Fibroblast of skin of right quadriceps (primary cell): ENCODE measurements at regions not wholly inside any gene's neighbourhood (a gene's known extent, or its start where the extent isn't known, plus 50 kb on each side); places are given as distances from the start of the nearest gene placed in this dataset.

ENCODE experiments used
- DNase-seq: peaks from one replicate; pipeline ENCODE4 v3.0.0-alpha.2; 2013

DNA sequence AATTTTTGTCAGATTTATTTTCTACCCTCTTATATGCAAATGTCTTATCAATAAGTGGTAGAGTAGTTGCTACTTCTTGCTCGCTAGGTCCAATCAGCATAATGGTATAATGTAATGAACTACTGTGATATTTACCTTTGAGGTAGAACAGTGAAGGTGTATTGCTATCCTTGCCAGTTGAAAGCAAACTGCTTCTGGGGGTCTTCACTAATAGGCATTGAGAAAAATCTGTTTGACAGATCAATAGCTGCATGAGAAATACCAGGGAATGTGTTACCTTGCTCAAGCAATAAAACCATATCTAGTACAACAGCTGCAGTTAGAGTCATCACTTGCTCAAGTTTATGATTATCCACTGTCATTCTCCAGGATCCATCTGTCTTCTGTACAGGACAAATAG, 50.1 kb upstream of the EFEMP1 start:
- no peak for DNase-seq

DNA sequence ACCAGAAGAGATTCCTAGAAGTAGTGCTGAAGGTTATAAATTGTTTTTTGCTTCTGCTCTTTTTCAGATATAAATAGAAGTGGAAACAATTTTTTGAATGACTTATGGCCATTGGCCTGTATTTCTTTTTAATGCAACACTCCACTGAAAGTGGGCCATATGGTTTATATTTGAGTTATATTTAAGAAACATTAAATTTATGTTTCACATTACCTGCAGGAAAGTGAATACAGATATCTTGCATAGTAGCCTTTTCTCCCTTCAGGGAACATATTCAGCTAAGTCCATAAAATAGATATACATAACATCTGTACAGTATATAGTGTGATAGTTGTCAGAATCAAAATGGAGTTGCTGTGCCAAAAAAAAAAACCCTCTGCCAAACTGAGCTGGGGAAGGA, 53.1 kb upstream of the EFEMP1 start:
- DNase-seq, result no peak

DNA sequence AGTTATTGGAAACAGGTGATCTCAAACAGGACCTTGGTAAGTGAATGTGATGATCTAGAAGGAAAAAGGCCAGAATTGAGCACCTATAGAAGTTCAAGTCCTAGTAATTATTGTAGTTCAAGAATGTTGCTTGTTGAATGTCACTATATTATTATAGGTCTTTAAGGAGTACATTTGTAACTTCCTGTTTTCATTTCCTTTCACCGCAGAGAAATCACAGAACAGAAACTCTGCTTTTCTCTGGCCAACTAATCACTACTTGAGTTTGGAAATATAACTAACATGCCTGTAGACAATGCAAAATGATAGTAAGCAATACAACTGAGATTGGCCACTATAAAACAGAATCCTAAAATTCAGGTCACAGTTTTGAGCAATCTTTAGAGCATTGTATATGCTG, 61.8 kb upstream of the EFEMP1 start:
- no peak for DNase-seq

DNA sequence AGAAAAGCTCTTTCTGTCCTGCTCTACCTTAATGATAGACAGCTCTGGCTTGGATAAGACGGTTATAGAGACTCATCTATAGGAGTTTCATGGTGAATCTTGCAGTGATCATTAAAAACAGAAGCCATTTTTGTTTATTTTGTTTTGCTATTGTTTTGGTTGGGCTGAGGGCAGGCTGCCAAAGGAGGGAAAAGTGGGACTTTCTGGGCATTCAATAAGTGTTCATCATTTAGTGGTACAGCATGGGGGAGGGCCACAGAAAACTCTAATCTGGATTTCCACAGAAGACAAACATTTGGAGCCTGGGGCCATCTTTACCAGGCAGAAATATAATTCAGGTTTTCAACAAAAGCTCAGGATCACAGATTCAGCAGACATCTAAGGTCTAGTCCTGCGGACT, 62.4 kb upstream of the EFEMP1 start:
- DNase-seq, result no peak

DNA sequence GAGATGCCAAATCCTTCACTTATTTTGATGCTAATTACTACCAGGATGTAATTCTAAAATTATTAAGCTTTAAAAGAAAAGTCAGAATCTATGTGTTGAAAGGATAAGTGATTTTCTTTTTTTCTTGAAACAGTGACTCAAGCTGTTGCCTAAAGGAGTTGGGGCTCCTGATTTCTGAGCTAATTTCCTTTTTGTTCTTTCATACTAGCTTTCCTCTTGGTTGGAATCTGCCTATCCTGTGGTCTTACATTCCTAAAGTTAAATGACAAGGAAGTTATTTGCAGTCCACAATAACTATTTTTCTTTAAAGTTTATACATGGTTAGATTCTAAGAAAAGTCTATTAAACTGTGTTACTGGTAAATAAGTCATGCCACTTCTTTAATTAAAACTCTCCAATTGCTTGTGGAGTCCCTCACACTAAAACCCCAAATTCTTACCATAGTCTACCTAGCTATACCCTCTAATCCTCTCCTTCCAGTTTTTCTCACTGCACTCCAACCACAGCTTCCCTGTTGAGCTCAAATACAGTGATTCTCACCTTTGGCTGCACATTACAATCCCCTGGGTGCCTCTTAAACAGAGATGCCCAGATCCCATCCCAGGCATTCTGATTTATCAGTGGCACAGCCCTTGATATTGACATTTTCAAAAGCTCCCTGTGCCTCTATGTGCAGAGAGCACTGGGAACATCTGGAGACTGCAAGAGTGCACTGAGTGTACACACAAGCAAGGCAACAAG, 63.3 kb upstream of the EFEMP1 start:
- peak; percentile 60 for DNase-seq

DNA sequence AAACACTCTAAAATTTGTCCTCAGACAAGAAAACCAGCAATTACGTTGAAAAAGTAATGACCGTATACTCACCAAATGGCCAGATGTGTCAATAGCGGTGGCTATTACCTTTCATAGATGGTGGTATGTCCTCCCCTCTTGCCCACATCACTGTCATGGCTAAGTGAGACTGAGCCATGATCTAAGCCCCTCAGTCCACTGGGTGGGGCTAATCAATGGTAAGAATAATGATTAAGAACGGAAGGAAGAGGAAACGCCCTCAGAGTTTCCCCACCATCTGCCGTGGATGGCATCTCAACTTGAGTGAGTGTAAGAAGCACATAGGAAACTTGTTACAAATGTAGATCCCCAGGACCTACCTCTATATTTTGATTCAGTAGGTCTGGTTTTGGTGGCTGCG, 65.8 kb upstream of the EFEMP1 start:
- no peak for DNase-seq

DNA sequence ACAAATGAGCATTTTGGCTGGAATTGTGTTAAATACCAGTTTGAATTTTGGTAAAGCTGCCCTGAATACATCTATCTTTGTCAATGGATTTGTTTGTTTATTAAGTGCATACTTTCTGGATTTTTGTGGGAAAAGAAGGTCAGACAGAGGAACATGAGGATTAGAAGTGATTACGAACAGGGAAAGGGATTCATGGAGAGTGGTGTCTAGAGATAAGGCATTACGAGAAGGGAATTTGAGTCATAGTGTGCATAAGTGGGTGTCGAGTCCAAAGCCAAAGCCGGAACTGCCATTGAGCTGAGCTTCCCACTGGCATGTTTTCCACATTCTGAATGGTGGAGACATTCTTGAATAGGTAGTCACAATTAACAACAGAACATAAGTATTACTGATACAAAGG, 68.9 kb upstream of the EFEMP1 start:
- DNase-seq, result peak; percentile 100

DNA sequence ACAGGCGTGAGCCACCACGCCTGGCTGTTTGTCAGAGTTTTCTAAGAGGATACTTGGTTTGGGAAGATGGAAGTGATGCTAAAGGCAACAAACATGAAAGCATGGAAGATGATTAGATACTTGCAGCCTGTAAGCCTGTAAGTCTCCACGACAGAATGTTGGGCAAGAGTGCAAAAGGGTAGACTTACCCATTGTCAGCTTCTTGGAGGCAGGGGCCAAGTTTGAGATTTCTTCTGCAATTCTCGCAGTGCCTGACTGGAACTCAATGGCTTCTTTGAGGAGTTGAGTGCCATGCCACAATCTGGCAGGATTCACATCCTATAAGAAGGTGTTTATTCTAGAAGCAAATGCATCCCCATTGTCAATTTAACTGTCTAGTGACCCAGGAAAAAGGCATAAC, 70.1 kb upstream of the EFEMP1 start:
- no peak for DNase-seq

DNA sequence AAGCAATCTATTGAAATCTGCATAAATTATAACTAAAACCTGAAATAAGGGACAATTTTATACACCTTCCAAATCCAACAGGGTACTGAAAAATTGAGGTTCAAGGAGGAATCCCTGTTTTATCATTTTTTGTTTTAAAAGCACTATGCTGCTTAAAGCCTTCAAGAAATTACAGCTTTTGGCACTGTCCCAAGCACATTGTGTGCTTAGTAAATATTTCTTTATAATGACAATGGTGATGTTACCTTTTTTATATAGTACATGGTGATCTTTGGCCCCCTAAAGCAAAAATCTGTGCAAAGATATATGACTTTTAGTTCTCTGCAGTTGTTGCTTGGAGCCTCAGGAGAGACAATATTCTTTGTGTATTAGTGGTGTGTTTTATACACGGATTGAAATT, 71.6 kb upstream of the EFEMP1 start:
- no peak for DNase-seq

DNA sequence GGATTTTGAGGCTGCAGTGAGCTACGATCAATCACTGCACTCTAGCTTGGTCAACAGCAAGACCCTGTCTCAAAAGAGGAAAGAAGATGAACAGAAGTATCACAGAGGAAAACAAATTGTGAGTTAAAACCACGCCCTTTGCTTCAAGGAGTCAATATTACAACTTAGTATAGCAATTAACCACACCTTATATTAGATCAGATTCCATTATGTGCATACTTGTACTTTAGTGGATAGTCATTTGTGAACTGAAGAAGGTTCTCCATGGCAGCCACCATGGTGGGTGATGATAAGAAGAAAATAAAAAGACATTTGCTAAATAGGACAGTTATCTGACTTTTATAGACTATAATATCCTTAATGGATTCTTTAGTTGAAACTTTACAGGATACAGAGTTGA, 72.3 kb upstream of the EFEMP1 start:
- DNase-seq, result no peak

DNA sequence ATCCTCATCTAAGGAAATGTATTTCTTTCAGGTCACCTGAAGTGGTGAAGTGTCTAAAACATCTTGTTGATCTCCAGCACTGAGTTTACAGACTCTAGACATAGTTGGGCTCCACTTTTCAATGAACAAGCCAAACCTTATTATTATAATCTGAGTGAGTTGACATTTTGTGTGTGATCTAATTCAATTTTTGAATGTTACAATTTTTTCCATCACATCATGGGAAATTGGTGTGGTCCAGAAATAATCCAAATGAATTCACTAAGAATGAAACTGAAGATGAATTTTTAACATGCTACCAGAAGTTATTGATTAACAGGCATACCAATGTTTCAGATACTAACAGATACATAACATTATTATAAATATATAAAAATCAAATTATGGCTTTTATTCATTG, 75.6 kb upstream of the EFEMP1 start:
- no peak for DNase-seq

DNA sequence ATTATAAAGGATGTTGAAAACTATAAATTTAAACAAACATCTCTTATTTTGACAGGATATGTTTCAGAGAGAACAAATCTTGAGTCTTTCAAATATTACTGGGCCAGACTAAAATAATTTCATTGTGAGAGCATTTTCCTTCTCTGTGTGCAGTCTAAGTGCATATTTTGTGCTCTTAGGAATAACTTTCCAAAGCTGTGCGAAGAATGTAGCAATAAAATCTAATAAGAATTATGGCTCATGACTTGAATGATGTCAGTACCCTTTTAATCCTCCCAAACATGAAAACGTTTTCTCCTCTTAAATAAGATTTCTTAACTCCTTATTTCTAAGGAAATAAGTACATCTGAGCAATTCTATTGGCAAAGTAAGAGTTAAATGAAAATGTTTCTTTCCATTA, 76.2 kb upstream of the EFEMP1 start:
- peak; percentile 63 for DNase-seq

DNA sequence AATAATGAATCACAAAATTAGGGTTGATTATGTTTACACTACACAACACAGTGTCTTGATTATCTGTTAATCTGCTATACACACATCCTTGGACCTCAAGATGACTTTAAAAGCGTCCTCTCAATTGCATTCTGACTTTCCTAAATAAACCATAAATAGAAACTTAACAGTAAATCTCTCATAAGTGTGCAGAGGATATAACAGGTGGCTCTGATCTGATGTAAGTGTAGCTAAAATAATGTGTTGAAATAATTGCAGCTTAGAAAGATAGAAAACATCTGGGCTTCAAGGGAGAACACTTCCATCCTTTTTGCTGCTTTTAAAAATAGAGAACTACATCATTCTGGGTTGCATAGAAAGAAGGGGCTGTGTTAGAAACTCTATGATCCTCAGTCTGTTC, 78.4 kb upstream of the EFEMP1 start:
- DNase-seq, result peak; percentile 13

DNA sequence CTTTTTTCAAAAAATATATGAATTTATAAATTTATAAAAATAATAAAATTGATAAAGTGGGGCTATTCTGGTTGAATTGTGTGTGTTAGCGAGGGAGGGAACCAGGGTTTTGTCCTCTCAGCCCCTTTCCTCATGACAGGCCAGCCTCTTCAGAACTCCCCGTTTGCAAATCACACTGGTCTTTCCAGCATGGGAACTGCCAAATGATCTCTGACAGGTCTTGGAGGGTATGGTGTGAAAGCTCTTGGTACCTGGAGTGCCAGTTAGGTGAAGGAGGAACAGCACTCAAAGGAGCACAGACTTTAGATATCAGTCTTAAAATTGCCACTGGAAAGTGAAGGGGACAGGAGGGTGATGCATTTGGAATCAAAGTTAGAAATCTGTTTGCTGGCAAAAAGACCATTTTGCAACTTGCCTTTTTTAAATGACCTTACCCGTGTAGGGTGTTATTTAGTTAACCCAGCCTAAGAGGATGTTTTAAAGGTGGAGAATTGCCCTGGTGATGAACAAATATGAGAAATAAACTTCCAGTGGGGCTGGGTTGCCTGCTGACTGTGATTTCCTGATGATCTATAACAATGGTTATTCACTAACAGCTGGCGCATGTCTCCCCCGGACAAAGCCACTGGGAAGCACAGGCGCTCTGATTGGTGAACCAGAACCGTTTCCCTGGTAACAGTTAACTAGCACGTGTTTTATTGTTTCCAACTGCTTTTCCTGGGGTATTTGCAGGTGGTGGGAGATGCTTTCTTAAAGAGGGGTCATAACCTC, 85.3 kb upstream of the EFEMP1 start:
- DNase-seq, result peak; percentile 86

DNA sequence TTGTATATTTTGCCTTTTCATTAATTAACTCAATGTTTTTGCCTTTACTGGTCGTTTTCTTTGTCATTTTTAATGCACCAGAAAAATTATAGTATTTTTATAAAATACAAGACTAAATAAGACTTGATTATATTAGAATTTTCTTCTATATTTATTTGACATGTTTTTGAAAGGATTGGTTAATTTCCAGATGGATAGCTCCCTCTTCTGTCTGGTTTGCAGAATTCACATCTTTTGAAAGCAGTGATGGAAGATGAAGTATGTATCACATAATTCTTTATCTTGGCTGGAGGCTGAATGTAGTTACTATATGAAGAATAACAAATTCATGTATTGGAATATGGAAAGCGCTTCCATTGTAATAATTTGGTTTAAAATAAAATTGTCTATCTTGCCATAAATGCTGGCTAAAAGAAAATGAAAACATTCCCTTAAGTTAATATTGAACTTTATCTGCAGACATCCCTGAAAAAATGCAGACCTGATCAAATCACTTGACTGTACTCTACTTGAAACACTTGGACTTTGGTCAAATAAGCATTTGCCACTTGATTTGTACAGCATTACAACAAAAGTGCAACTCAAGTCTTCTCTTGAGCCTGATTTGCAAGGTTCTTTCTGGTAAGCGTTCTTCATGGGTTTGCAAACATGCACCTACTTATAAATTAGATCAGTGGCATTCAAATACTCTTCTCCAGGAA, 86.3 kb upstream of the EFEMP1 start:
- peak; percentile 63 for DNase-seq

DNA sequence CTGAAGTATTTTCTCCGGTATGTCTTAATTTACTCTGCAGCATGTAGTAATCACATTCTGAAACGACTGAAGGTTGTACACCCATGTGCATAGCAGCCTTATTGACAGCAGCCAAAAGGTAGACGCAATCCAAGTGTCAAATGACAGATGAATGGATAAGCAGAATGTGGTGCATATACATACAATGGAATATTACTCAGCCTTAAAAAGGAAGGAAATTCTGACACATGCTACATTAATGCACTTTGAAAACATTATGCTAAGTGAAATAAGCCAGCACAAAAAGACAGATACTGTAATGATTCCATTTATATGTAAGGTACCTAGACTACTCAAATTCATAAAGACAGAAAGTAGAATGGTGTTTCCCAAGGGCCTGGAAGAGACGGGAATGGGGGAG, 88.0 kb upstream of the EFEMP1 start:
- DNase-seq, result no peak

DNA sequence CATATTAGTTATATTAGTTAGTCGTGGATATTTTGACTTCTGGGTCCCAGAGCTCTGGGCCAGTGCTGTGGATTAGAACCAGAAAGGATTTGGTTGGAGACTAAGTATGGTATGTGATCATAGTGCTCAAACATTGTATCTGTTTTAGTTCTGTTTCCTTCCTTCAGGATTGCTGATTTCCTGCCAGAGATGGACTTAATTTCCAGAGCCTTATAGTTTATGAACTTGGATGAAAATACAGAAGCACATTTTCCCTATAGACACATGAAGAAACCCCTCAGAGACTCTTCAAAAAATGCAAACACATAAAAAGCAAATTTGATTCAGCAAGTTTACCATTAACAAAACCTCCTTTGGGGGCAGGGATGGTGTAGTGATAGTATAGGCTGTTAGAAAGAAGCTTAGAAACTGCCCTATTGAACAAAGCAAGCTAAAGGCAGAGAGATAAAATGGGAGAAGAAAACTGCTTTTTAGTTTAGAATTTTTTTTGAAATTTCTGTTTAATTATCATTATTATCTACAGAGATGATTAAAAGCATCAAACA, 88.7 kb upstream of the EFEMP1 start:
- no peak for DNase-seq

DNA sequence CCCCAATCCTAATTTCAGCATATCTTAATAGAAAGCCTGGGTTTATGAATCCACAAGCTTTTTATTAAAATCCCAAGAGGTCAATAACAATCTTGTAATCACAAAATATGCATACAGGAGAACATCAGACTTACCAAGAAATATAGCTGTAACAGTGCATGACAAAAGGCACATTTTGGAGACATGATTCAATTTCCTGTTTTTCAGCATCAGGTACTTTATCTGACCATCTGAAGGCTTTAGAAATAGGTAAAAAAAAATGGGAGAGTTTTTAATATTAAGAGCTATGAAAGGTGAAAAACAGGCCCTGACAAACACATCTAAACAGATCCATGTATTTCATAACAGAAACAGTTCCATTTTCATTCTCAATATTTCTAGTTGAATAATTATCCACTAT, 89.9 kb upstream of the EFEMP1 start:
- no peak for DNase-seq

DNA sequence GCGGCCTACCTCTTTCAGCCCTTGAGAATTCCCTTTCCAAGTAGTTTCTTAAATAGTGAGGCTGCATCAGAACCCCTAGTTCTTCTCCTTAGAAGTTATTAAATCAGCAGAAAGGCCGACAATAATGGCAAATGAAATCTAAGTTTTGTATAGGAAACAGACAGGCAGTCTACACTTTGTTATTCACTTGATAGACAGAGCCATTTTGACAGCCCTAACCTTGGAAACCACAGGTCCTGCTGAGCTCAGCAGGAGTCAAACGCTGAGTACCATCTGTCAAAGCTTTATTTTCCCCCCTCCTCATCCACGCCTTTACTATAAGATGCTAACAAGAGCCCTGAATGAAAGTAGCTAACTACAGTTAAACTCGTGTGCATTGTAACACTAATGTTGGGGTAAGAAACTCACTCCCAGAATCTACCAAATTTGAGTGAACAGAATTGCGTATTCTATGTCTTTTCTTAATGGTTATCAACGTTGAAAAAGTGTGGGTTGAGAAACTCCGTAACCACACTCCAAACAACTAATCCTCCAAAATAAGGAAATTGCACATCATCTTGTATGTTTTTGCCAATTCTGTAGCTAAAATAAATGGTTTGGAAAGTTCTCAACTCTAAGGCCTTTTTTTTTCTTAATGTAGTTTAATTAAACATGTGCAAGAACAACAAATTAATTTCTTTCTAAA, 90.6 kb upstream of the EFEMP1 start:
- no peak for DNase-seq

DNA sequence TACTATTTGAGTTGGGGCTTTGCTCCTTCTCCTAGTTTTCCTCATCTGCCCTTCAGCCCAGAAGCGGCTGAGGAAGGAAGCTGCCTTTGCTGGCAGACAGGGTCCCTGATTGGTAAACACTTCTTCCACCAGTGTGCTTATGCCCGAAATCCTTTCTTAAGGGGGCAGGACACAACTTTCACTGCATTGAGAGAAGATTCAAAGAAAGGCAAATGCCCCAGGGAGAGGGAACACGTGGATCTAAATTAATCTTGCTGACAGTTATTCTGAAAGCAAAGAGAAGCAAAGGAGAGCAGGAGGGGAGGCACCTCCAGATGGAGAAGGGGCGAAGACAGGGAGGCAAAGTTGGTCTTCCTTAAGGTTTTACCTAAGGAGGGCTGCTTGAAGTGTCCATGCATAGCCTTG, 92.1 kb upstream of the EFEMP1 start:
- no peak for DNase-seq

DNA sequence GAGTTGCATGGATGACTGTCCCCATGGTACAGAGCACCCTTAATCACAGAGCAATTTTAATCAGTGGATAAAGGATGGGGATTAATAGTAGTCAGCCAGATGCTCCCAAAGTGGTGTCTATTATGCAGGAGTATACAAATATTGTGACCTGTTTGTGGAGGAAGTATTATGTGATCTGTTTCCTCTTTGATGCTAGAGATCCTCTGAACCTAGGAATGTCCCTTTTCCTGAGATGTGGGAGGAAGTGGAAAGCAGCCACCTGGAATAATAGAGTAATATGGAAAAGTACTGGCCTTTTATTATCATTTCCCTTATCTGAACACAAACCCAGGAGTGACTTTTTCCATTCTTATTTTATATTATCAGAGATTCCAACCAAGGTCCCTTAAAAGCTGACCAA, 94.2 kb upstream of the EFEMP1 start:
- DNase-seq, result no peak

DNA sequence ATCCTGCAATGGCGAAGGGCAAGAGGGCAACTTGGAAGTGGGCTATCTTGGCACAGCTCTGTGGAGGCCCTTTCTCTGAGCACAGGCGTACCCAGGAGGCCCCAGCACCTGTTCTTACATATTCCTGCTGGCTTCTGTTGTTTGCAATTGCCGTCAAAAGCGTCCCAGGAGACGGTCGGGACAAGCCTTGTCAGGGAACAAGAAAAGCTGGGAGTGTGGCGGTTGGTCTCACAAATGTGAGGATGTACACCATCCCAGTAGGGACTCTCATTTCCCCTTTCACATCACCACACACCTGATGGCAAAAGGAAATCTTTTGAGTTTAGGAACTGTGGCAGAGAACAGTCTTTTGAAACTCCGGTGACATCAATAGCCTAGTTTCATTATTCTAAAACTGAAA, 94.7 kb upstream of the EFEMP1 start:
- DNase-seq, result no peak

DNA sequence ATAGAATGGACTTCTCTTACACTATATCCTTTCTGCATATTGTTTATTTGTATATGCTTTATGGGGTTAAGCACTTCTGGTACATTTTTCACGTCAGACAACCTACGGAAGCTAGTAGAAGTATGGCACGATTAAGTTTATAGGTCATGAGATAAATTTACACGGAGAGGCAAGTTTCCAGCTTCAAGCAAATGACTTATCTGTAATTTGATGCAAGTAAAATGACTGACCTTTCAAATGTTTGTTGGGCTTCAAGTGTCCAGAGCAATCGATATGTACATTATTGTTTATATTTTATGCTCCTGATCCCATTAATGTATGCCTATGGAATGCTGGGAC, 97.5 kb upstream of the EFEMP1 start:
- no peak for DNase-seq
